HUES6 (cell line): ENCODE measurements at regions not wholly inside any gene's neighbourhood (a gene's known extent, or its start where the extent isn't known, plus 50 kb on each side); places are given as distances from the start of the nearest gene placed in this dataset.
"Not testable (repeated sequence)": the region's sequence is repeated elsewhere in the genome, so short reads cannot be mapped to it uniquely, and the experiment has no call there.

ENCODE experiments used
- H3K27ac ChIP-seq: 2 replicates; pipeline ENCODE4 v1.7.0; 2013; ENCODE audit warnings: low read depth, mild to moderate bottlenecking, low read length, inconsistent platforms
- H3K27me3 ChIP-seq: 2 replicates; pipeline ENCODE4 v1.6.1; 2013; ENCODE audit warnings: low read length; ENCODE audit not compliant: control insufficient read depth, insufficient read depth
- H3K36me3 ChIP-seq: 2 replicates; pipeline ENCODE4 v1.6.1; 2013; ENCODE audit warnings: low read length; ENCODE audit not compliant: control insufficient read depth, insufficient read depth
- H3K4me1 ChIP-seq: 2 replicates; pipeline ENCODE4 v1.6.1; 2013; ENCODE audit warnings: low read length; ENCODE audit not compliant: control insufficient read depth, insufficient read depth
- H3K4me3 ChIP-seq: 2 replicates; pipeline ENCODE4 v1.5.1; 2013; ENCODE audit warnings: low read depth, low read length
- H3K9ac ChIP-seq: one replicate; pipeline ENCODE4 v1.6.1; 2013; ENCODE audit warnings: mild to moderate bottlenecking, low read length
- H3K9me3 ChIP-seq: 2 replicates; pipeline ENCODE4 v1.6.1; 2013; ENCODE audit warnings: low read depth, low read length; ENCODE audit not compliant: control insufficient read depth, insufficient read depth

GRCh38 chr1:172838680-172839313 lies 179.9 kb downstream of the FASLG start:
- H3K9me3 ChIP-seq, result no peaks in the 10 kb centered on the region
- H3K4me1 ChIP-seq, result peaks cover 7% of the 10 kb centered on the region; the same call in 1 of the 2 replicates
- no peak overlapping the region for H3K9ac ChIP-seq
- no peak overlapping the region for H3K4me3 ChIP-seq
- no peaks in the 10 kb centered on the region for H3K27me3 ChIP-seq
- H3K36me3 ChIP-seq, result no peaks in the 10 kb centered on the region
- H3K27ac ChIP-seq, result no peak overlapping the region

DNA sequence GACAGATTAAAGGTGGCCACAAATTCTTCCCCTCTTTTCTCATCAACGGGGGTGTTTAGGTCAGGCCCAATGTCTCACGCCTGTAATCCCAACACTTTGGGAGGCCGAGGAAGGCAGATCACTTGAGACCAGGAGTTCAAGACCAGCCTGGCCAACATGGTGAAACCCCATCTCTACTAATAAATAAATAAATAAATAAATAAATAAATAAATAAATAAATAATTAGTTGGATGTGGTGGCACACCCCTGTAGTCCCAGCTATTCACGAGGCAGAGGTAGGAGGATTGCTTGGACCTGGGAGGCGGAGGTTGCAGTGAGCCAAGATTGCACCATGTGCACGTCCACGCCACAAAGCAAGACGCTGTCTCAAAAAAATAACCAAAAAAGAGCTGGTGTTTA lies 180.7 kb downstream of the FASLG start:
- not testable (repeated sequence) for H3K9me3 ChIP-seq, H3K4me1 ChIP-seq, H3K27me3 ChIP-seq, H3K4me3 ChIP-seq, H3K27ac ChIP-seq, H3K36me3 ChIP-seq, H3K9ac ChIP-seq

- Histone ChIP-seq H3K9ac (no peak overlapping the region), H3K4me1 (peaks cover 13% of the 10 kb centered on the region), H3K36me3 (no peaks in the 10 kb centered on the region), H3K9me3 (no peaks in the 10 kb centered on the region), H3K4me3 (no peak overlapping the region), H3K27me3 (no peaks in the 10 kb centered on the region), H3K27ac (no peak overlapping the region)
Measured at GRCh38 chr1:172843444-172843843, 184.5 kb downstream of the FASLG start.

- Histone ChIP-seq H3K36me3 (no peaks in the 10 kb centered on the region), H3K27me3 (no peaks in the 10 kb centered on the region), H3K4me3 (no peak overlapping the region), H3K9ac (no peak overlapping the region), H3K4me1 (peaks cover 13% of the 10 kb centered on the region), H3K27ac (no peak overlapping the region), H3K9me3 (no peaks in the 10 kb centered on the region)
Measured at GRCh38 chr1:172845371-172845770, 186.5 kb downstream of the FASLG start.

- no peak overlapping the region for H3K4me3 ChIP-seq
- no peak overlapping the region for H3K27ac ChIP-seq
- peaks cover 13% of the 10 kb centered on the region for H3K4me1 ChIP-seq
- H3K36me3 ChIP-seq, result no peaks in the 10 kb centered on the region
- no peaks in the 10 kb centered on the region for H3K9me3 ChIP-seq
- no peak overlapping the region for H3K9ac ChIP-seq
- H3K27me3 ChIP-seq, result no peaks in the 10 kb centered on the region
Measured at GRCh38 chr1:172845865-172846264, 187.0 kb downstream of the FASLG start.

DNA sequence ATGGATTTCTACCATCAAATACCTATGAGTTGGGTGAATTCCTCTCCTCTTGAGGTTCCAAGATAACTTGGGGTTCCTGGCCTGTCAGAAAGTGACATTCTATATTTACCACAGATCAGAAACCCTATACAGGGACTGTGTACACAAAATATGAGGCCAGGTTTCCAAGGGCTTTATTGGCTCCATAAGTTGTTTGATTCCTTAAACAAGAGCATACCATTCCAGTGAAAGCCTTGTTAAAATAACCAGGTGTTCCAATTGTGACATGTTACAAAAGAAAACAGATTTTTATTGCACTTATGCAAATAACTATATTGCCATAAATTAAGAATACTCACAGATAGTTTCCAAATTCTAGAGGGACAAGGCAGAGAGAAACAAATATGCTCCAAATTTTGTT lies 188.9 kb downstream of the FASLG start:
- H3K27ac ChIP-seq, H3K36me3 ChIP-seq, H3K9me3 ChIP-seq, H3K9ac ChIP-seq, H3K27me3 ChIP-seq, H3K4me3 ChIP-seq: not testable (repeated sequence)
- H3K4me1 ChIP-seq, result peaks cover 13% of the 10 kb centered on the region

GRCh38 chr1:172849653-172850052 lies 190.8 kb downstream of the FASLG start:
- no peaks in the 10 kb centered on the region for H3K27me3 ChIP-seq
- no peak overlapping the region for H3K9ac ChIP-seq
- H3K4me1 ChIP-seq, result peaks cover 6% of the 10 kb centered on the region; the same call in 1 of the 2 replicates
- no peaks in the 10 kb centered on the region for H3K9me3 ChIP-seq
- no peak overlapping the region for H3K27ac ChIP-seq
- no peaks in the 10 kb centered on the region for H3K36me3 ChIP-seq
- H3K4me3 ChIP-seq, result no peak overlapping the region

DNA sequence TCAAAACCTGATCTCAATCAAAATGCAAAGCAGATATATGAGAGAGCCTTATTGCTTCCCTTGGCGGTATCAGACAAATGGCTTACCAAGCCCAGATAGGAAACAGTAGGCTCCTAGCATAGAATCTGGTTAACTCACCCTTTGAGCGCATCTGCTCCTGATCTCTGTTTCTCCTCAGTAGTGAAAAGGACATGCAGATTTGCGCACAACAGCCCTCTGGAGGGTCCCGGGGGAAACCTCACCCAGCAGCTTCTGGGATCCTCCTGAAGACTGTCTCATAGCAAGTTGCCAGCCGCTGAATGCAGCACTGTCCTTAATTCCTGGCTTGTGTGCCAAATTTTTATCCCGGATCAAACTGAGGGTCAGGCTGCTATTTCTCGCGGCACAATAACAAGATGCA lies 192.2 kb downstream of the FASLG start:
- H3K9ac ChIP-seq, result no peak overlapping the region
- no peak overlapping the region for H3K4me3 ChIP-seq
- no peaks in the 10 kb centered on the region for H3K36me3 ChIP-seq
- no peaks in the 10 kb centered on the region; the same call in 1 of the 2 replicates for H3K4me1 ChIP-seq
- H3K27ac ChIP-seq, result no peak overlapping the region
- no peaks in the 10 kb centered on the region for H3K9me3 ChIP-seq
- no peaks in the 10 kb centered on the region for H3K27me3 ChIP-seq

- no peaks in the 10 kb centered on the region for H3K27me3 ChIP-seq
- no peak overlapping the region for H3K4me3 ChIP-seq
- H3K9me3 ChIP-seq, result no peaks in the 10 kb centered on the region
- no peak overlapping the region for H3K9ac ChIP-seq
- H3K4me1 ChIP-seq, result no peaks in the 10 kb centered on the region; the same call in 1 of the 2 replicates
- H3K36me3 ChIP-seq, result no peaks in the 10 kb centered on the region
- H3K27ac ChIP-seq, result no peak overlapping the region
Measured at GRCh38 chr1:172851856-172852255, 193.0 kb downstream of the FASLG start.

DNA sequence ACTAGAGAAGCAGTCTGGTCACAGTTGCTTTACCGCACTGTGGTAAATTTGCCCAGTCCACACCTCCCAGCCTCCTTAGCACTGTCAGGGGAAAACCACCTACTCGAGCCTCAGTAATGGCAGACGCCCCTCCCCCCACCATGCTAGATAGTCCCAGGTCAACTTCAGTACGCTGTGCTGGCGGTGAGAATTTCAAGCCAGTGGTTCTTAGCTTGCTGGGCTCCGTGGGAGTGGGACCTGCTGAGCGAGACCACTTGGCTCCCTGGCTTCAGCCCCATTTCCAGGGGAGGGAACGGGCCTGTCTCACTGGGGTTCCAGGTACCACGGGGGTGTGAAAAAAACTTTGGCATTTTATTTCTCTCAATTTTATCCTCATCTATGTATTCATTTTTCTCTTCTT lies 194.8 kb downstream of the TNFSF18 start:
- H3K4me3 ChIP-seq, H3K4me1 ChIP-seq, H3K9me3 ChIP-seq, H3K36me3 ChIP-seq, H3K27ac ChIP-seq, H3K9ac ChIP-seq, H3K27me3 ChIP-seq: not testable (repeated sequence)

- Histone ChIP-seq H3K9me3 (peaks cover 6% of the 10 kb centered on the region; the same call in 1 of the 2 replicates), H3K27me3 (no peaks in the 10 kb centered on the region), H3K4me3 (no peak overlapping the region), H3K36me3 (no peaks in the 10 kb centered on the region), H3K9ac (no peak overlapping the region), H3K4me1 (no peaks in the 10 kb centered on the region), H3K27ac (no peak overlapping the region)
Measured at GRCh38 chr1:172863031-172863430, 187.7 kb downstream of the TNFSF18 start.
